ENCODE measurements at regions not wholly inside any gene's neighbourhood (a gene's known extent, or its start where the extent isn't known, plus 50 kb on each side); places are given as distances from the start of the nearest gene placed in this dataset.

GRCh38 chr18:70426818-70427217, 138.0 kb downstream of the SOCS6 start:
- H3K4me1 Mint-ChIP-seq (ENCODE audit: low read depth): no peaks in the 10 kb centered on the region
- DNase-seq: no peak
- no peaks in the 10 kb centered on the region for H3K9me3 Mint-ChIP-seq
- H3K27ac Mint-ChIP-seq: no peak overlapping the region
- intact Hi-C loops (cut with micrococcal nuclease): no loop called here
- H3K27me3 Mint-ChIP-seq (ENCODE audit: low read depth): no peaks in the 10 kb centered on the region
- no peak overlapping the region for H3K4me3 Mint-ChIP-seq
- H3K36me3 Mint-ChIP-seq (ENCODE audit: low read depth): no peaks in the 10 kb centered on the region
- CTCF ChIA-PET: no interaction called here

- CTCF ChIA-PET: no interaction called here
- Mint-ChIP-seq H3K4me3 (no peak overlapping the region), H3K27ac (no peak overlapping the region), H3K4me1 (ENCODE audit: low read depth) (no peaks in the 10 kb centered on the region), H3K36me3 (ENCODE audit: low read depth) (no peaks in the 10 kb centered on the region), H3K9me3 (no peaks in the 10 kb centered on the region), H3K27me3 (ENCODE audit: low read depth) (no peaks in the 10 kb centered on the region)
- intact Hi-C loops (cut with micrococcal nuclease): no loop called here
- no peak for DNase-seq
Observed at GRCh38 chr18:70425236-70425635, 136.4 kb downstream of the SOCS6 start.

GRCh38 chr18:70423988-70424387, 135.1 kb downstream of the SOCS6 start:
- Mint-ChIP-seq H3K27ac (no peak overlapping the region), H3K4me3 (no peak overlapping the region), H3K9me3 (no peaks in the 10 kb centered on the region), H3K36me3 (ENCODE audit: low read depth) (no peaks in the 10 kb centered on the region), H3K4me1 (ENCODE audit: low read depth) (no peaks in the 10 kb centered on the region), H3K27me3 (ENCODE audit: low read depth) (no peaks in the 10 kb centered on the region)
- DNase-seq: no peak
- intact Hi-C loops (cut with micrococcal nuclease): no loop called here
- CTCF ChIA-PET: interaction anchor here (0.6 to 1.1 kb wide), 2 partner anchors 11 to 14 kb away, joined by 3 to 4 read pairs; no protein-coding TSS in a partner anchor

DNA sequence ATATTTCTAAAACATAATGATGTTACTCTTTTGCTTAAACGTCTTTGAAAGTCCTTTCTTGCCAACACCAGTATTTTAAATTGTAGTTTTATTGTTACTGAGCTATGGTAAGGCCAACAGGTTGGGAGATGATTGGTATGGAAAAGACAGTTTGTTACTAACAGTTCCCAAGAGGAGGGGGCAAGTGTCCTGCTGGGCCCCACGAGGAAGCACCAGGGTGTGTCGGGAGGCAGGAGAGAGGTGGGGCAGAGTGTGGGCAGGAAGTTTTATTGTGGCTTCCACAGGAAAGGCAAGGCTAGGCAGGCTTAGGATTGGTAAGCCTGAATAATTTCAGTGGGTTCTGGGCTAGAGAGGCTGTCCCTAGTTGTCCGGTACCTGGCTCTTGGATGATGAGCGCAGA, 134.3 kb downstream of the SOCS6 start:
- Mint-ChIP-seq H3K4me1 (ENCODE audit: low read depth) (no peaks in the 10 kb centered on the region), H3K36me3 (ENCODE audit: low read depth) (no peaks in the 10 kb centered on the region), H3K27ac (no peak overlapping the region), H3K4me3 (no peak overlapping the region), H3K9me3 (no peaks in the 10 kb centered on the region), H3K27me3 (ENCODE audit: low read depth) (no peaks in the 10 kb centered on the region)
- DNase-seq: no peak
- CTCF ChIA-PET: interaction anchor here (0.6 to 1.9 kb wide), 2 partner anchors 137 to 228 kb away, joined by 3 to 4 read pairs; no protein-coding TSS in a partner anchor
- intact Hi-C loops (cut with micrococcal nuclease): no loop called here

DNA sequence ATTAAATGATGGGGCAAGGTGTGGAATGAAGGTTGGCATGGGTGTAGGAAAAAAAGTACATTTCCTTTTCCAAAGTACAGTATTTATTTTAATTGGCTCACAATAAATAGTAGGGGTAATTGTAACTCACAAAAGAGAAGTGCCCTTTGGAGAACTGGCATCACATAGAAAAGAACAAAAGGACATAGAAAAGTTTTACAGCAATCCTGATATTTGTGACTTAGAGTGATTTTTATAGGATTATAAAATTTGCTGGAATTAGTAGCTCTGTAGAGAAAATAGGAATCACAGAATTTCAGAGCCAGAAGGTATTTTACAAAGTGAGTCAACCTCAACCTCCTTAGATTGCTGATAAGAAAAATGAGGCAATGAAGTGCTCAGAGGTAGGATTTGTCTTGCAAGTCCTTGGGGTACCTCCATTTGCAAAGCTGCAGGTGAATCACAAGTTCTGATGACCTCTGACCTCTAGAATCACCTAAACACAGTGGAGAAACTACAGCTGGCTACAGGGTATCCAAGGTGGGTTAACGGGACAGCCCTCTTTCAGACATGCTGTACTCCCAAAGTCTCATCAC, 133.6 kb downstream of the SOCS6 start:
- H3K9me3 Mint-ChIP-seq: no peaks in the 10 kb centered on the region
- intact Hi-C loops (cut with micrococcal nuclease): no loop called here
- CTCF ChIA-PET: interaction anchor here (0.6 to 1.9 kb wide), 4 partner anchors 11 to 227 kb away, joined by 3 to 4 read pairs (median 3); no protein-coding TSS in a partner anchor
- no peak overlapping the region for H3K27ac Mint-ChIP-seq
- H3K4me1 Mint-ChIP-seq (ENCODE audit: low read depth): no peaks in the 10 kb centered on the region
- no peak for DNase-seq
- H3K27me3 Mint-ChIP-seq (ENCODE audit: low read depth): no peaks in the 10 kb centered on the region
- no peaks in the 10 kb centered on the region for H3K36me3 Mint-ChIP-seq (ENCODE audit: low read depth)
- H3K4me3 Mint-ChIP-seq: no peak overlapping the region

DNA sequence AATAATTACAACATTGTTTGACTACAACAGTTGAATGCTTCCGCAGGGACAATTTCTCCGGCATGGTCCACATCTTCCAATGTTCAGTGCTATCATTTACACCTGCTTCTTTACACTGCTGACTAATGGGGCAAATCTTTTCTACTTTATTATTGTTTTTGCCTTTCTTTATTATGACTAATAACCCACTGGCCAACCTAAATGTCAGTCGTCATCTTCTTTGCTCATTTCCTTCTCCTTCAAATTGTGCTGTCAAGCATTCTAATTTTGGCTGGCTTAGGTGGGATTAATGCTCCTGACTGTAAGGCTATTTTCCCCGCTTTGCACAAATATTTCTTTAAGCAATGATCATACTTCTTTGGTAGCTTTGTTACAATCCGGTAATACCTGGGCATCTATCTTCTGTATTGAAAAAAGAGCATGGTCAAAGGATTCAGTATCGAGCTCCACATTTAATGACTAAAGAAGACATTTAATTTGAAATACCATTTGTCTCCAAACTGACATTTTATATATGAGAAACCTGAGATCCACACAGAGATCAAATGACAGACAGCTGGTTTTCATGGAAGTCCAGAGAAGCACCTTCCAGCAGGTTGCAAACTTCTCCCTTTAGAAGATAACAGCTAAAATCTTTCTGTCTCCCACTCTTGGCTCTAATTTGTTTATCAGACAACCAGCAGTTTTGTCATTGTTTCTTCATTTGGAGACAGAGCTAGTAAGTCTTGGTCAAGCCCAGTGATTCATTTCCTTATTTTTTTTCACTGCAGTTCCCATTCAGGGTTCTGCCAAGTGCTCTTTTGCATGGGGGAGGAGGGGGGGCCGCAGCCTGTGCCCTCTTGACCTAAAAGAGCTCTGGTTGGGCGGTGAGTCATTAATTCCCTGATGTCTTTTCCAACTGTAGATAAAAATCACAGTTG, 132.9 kb downstream of the SOCS6 start:
- H3K9me3 Mint-ChIP-seq: no peaks in the 10 kb centered on the region
- no peaks in the 10 kb centered on the region for H3K27me3 Mint-ChIP-seq (ENCODE audit: low read depth)
- intact Hi-C loops (cut with micrococcal nuclease): no loop called here
- CTCF ChIA-PET: interaction anchor here (0.7 to 1.9 kb wide), 3 partner anchors 12 to 226 kb away, joined by 3 to 4 read pairs (median 3); no protein-coding TSS in a partner anchor
- no peak overlapping the region for H3K4me3 Mint-ChIP-seq
- H3K4me1 Mint-ChIP-seq (ENCODE audit: low read depth): no peaks in the 10 kb centered on the region
- no peak overlapping the region for H3K27ac Mint-ChIP-seq
- no peak for DNase-seq
- H3K36me3 Mint-ChIP-seq (ENCODE audit: low read depth): no peaks in the 10 kb centered on the region

GRCh38 chr18:70420146-70420898, 131.5 kb downstream of the SOCS6 start:
- no peaks in the 10 kb centered on the region for H3K36me3 Mint-ChIP-seq (ENCODE audit: low read depth)
- CTCF ChIA-PET: interaction anchor here (0.6 to 1.0 kb wide), 2 partner anchors 11 to 333 kb away, joined by 3 to 4 read pairs; no protein-coding TSS in a partner anchor
- H3K4me1 Mint-ChIP-seq (ENCODE audit: low read depth): no peaks in the 10 kb centered on the region
- no peaks in the 10 kb centered on the region for H3K9me3 Mint-ChIP-seq
- no peak overlapping the region for H3K4me3 Mint-ChIP-seq
- H3K27ac Mint-ChIP-seq: no peak overlapping the region
- peaks cover 4% of the 10 kb centered on the region for H3K27me3 Mint-ChIP-seq (ENCODE audit: low read depth)
- DNase-seq: no peak
- intact Hi-C loops (cut with micrococcal nuclease): no loop called here

- DNase-seq: no peak
- Mint-ChIP-seq H3K4me1 (ENCODE audit: low read depth) (no peaks in the 10 kb centered on the region), H3K36me3 (ENCODE audit: low read depth) (no peaks in the 10 kb centered on the region), H3K4me3 (no peak overlapping the region), H3K27ac (no peak overlapping the region), H3K9me3 (no peaks in the 10 kb centered on the region), H3K27me3 (ENCODE audit: low read depth) (peaks cover 4% of the 10 kb centered on the region)
- CTCF ChIA-PET: interaction anchor here (0.6 to 1.3 kb wide), 3 partner anchors 14 to 332 kb away, joined by 4 read pairs; no protein-coding TSS in a partner anchor
- intact Hi-C loops (cut with micrococcal nuclease): no loop called here
Observed at GRCh38 chr18:70419526-70419925, 130.7 kb downstream of the SOCS6 start.

DNA sequence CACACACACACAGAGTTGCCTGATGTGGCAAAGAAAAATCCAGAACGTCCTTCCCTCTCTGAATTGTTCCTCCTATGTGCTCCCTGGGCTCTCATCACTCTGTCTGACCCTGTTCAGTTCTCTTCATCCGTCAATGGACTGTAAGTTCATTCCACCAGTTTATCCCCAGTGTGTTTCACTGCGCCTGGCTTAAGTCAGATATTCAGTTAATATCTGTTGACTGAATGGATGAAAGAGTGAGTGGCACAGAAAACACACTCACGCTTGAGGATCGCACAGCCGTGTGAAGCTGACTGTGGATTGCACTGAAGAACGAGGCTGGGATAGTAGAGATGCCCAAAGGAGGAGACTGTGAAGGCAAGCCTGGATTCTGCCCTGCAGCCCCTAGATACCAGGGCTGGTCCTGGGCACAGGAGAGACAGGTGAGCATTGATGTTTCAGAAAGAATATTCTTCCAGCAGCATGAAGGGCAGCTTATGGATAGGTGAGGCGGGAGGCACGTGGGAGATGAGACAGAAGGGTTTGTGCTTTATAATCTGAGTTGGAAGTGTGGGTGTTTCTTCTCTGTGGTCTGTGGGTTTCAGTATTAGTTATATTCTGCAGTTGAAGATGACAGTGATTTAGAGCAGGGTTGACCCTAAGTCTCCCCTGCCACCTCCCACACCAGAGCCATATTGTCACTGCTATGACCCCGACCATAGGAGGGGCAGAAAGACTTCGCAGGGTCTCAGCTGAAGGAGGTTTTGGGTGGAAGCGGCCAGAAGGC, 129.9 kb downstream of the SOCS6 start:
- no peak for DNase-seq
- Mint-ChIP-seq H3K36me3 (ENCODE audit: low read depth) (no peaks in the 10 kb centered on the region), H3K4me1 (ENCODE audit: low read depth) (no peaks in the 10 kb centered on the region), H3K4me3 (no peak overlapping the region), H3K9me3 (no peaks in the 10 kb centered on the region), H3K27me3 (ENCODE audit: low read depth) (peaks cover 4% of the 10 kb centered on the region), H3K27ac (no peak overlapping the region)
- CTCF ChIA-PET: interaction anchor here (1.3 kb wide), 1 partner anchor 17 kb away, joined by 4 read pairs; no protein-coding TSS in a partner anchor
- intact Hi-C loops (cut with micrococcal nuclease): no loop called here

GRCh38 chr18:70417847-70418246, 129.0 kb downstream of the SOCS6 start:
- no peaks in the 10 kb centered on the region for H3K4me1 Mint-ChIP-seq (ENCODE audit: low read depth)
- intact Hi-C loops (cut with micrococcal nuclease): no loop called here
- DNase-seq: no peak
- H3K9me3 Mint-ChIP-seq: no peaks in the 10 kb centered on the region
- H3K27me3 Mint-ChIP-seq (ENCODE audit: low read depth): peaks cover 4% of the 10 kb centered on the region
- CTCF ChIA-PET: no interaction called here
- no peak overlapping the region for H3K4me3 Mint-ChIP-seq
- H3K27ac Mint-ChIP-seq: no peak overlapping the region
- H3K36me3 Mint-ChIP-seq (ENCODE audit: low read depth): no peaks in the 10 kb centered on the region

GRCh38 chr18:70416496-70416895, 127.7 kb downstream of the SOCS6 start:
- DNase-seq: no peak
- H3K27ac Mint-ChIP-seq: no peak overlapping the region
- H3K27me3 Mint-ChIP-seq (ENCODE audit: low read depth): peaks cover 4% of the 10 kb centered on the region
- no peaks in the 10 kb centered on the region for H3K4me1 Mint-ChIP-seq (ENCODE audit: low read depth)
- intact Hi-C loops (cut with micrococcal nuclease): no loop called here
- CTCF ChIA-PET: interaction anchor here (1.3 kb wide), 1 partner anchor 221 kb away, joined by 6 read pairs; no protein-coding TSS in a partner anchor
- no peak overlapping the region for H3K4me3 Mint-ChIP-seq
- no peaks in the 10 kb centered on the region for H3K36me3 Mint-ChIP-seq (ENCODE audit: low read depth)
- H3K9me3 Mint-ChIP-seq: no peaks in the 10 kb centered on the region

All from activated naive CD4-positive, alpha-beta T cell treated with anti-CD3 and anti-CD28 coated beads for 36 hours (primary cell).